Fibroblast of villous mesenchyme (primary cell): ENCODE measurements at regions not wholly inside any gene's neighbourhood (a gene's known extent, or its start where the extent isn't known, plus 50 kb on each side); places are given as distances from the start of the nearest gene placed in this dataset.

Experiments used
- DNase-seq: peaks from one replicate; pipeline ENCODE4 v3.0.0-alpha.2; 2010; ENCODE audit warnings: low read depth
- H3K4me3 ChIP-seq: 2 replicates; pipeline ENCODE4 v1.5.1; 2011; ENCODE audit warnings: low read depth, mild to moderate bottlenecking, low read length
- CTCF ChIP-seq: IDR thresholded peaks from 2 replicates; pipeline ENCODE4 v1.5.1; 2012; ENCODE audit warnings: low read depth, mild to moderate bottlenecking, low read length; ENCODE audit not compliant: insufficient read depth

DNA sequence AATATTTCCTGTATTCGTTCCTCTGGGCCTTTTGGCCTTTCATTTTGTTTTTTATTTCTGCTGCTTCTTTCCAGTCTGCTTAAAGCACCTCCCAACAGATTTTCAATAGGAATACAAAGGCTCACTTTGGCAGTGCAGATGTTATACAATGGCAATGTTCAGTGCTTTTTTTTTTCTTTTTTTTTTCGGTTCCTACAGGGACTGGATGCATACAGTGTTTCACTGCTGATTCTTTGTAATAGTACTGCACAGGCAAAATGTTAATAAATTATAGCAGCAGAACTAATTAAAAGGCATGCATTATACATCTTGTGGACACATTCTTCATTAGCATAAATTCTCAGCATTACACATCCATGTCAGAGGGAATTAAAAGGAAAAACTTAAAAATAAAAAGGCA lies 356.6 kb upstream of the C9orf72 start:
- no peak for DNase-seq
- H3K4me3 ChIP-seq, result no peak overlapping the region
- no peak for TF ChIP-seq CTCF

GRCh38 chr9:27933210-27934025 lies 360.1 kb upstream of the C9orf72 start:
- DNase-seq, result no peak
- no peak overlapping the region for H3K4me3 ChIP-seq
- no peak for TF ChIP-seq CTCF

DNA sequence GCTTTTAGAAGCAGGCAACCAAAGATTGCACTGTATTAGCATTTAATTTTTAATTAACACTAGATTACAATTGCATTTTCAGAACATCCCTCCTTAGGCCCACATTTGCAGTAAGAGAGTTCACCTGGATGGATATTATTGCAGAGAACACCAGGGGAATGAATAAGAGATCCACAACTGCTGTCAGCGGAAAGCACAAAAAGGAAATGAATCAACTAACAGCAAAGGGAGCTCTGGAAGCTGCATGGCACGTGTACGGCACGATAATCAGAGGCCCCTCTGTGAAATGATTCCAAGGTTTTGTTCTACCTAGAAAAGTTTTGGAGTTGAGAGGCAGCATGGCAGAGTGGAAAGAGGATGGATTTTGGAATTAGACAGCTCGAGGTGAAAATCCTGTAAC lies 361.2 kb upstream of the C9orf72 start:
- H3K4me3 ChIP-seq, result no peak overlapping the region
- DNase-seq, result no peak
- no peak for TF ChIP-seq CTCF

DNA sequence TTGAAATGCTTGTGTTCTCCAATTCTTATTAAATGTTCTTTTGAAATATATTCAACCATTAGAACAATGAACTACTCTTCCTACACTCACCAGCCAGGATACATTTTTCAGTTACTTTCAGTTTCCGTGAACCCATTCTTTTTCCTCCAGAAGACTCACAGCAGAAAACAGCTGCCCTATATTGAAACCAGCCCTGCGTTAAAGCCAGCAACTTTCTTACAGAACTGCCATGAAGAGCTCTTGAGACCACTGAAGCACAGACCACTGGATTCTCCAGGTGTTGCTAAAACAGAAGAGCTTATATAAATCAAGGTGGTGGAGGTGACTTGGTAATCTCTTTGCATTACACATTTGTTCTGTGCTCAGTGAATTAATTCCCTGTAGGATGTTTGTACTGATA lies 365.9 kb upstream of the C9orf72 start:
- no peak overlapping the region for H3K4me3 ChIP-seq
- TF ChIP-seq CTCF, result no peak
- no peak for DNase-seq

DNA sequence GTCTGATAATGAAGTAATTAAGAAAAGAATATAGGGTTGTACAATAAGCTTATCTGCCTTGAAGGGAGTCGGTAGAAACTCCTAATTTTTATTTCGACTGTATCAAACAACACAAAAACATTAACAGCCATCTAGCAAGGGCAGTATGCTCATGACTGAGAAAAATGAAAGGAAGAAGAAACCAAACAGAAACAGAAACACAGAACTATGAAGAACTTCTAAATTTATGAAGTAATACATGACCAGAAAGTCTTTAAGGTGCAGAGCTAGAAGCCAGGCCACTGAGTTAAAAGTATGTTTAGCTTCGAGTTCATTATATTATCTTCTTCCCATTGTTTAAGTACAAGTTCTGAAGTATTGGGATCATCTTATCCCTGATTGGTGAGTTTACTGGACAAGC lies 367.3 kb upstream of the C9orf72 start:
- H3K4me3 ChIP-seq, result no peak overlapping the region
- no peak for DNase-seq
- TF ChIP-seq CTCF, result no peak

GRCh38 chr9:27943501-27943900 lies 370.2 kb upstream of the C9orf72 start:
- TF ChIP-seq CTCF, result no peak
- H3K4me3 ChIP-seq, result no peak overlapping the region
- no peak for DNase-seq

GRCh38 chr9:27945386-27945785 lies 372.1 kb upstream of the C9orf72 start:
- DNase-seq, result peak; percentile 47
- no peak for TF ChIP-seq CTCF
- H3K4me3 ChIP-seq, result no peak overlapping the region
